ENCODE measurements at regions not wholly inside any gene's neighbourhood (a gene's known extent, or its start where the extent isn't known, plus 50 kb on each side); places are given as distances from the start of the nearest gene placed in this dataset.
A peak's percentile ranks its signal among the peaks of the same experiment; 100 is the strongest.

DNA sequence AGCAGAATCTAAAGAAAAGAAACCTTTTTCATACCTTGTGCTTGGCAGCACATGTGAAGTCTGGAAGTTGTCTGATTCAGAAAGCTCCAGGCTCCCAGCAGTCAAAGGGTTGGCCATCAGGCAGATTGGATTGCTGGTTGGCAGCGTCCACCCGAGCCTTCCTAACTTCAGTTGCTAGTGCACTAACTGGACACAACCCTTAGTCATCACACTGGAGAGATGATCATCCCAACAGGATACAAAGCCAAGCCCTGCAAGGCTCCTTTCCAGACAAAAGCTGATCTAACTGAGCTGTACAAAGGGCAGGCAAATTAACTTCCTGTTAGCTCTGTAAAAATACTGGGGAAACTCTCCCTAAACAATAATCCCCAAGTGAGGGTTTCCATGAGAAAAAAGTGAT is 185.6 kb downstream of the SNX18 start:
- WGBS, 4 donors = 0 to 20% (median 3%) methylated on average over 2 of the region's 2 CpGs
- ATAC-seq (peak; percentile 52 to 73 (median 59)), DNase-seq (peak in 3 of 5 donors; percentile 53 to 73 (median 65))
- Histone ChIP-seq H3K36me3 (no peaks in the 10 kb centered on the region), H3K27ac (peak overlapping the region in 7 of 12 donors; percentile 3 to 67 (median 31)), H3K9me3 (no peaks in the 10 kb centered on the region), H3K4me3 (no peak overlapping the region), H3K4me1 (peaks cover 0 to 58% (median 36%) of the 10 kb centered on the region in 12 donors), H3K27me3 (no peaks in the 10 kb centered on the region)
- no peak for TF ChIP-seq POLR2A (IDR thresholded peaks at IDR 0.05)
- TF ChIP-seq, protein P1, sequence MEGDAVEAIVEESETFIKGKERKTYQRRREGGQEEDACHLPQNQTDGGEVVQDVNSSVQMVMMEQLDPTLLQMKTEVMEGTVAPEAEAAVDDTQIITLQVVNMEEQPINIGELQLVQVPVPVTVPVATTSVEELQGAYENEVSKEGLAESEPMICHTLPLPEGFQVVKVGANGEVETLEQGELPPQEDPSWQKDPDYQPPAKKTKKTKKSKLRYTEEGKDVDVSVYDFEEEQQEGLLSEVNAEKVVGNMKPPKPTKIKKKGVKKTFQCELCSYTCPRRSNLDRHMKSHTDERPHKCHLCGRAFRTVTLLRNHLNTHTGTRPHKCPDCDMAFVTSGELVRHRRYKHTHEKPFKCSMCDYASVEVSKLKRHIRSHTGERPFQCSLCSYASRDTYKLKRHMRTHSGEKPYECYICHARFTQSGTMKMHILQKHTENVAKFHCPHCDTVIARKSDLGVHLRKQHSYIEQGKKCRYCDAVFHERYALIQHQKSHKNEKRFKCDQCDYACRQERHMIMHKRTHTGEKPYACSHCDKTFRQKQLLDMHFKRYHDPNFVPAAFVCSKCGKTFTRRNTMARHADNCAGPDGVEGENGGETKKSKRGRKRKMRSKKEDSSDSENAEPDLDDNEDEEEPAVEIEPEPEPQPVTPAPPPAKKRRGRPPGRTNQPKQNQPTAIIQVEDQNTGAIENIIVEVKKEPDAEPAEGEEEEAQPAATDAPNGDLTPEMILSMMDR (IDR thresholded peaks at IDR 0.05) = no peak
- intact Hi-C loops (cut with DNase I) = loop anchor here in 5 of 10 donors (5.0 to 10.0 kb wide), 4 partner anchors 46 to 186 kb away; partner anchors contain the start of gene SNX18 (in 1 of the 5)

DNA sequence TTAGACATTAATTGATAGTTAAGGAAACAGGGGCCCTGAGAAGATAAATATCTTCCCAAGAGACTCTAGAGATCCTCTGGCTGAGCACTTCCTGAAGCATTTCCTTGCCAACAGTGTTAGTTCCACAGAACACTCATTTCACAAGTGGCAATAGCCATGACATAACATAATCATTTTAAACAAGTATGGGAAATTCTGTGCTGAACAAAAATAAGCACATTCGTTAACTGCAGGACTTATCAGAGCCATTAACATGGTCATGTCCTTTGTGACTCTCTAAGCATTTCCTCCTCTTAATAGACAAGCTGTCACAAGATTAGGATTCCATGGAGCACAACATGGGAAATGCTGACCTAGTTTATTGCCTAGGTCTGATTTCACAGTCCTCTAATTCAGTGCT is 184.9 kb downstream of the SNX18 start:
- Histone ChIP-seq H3K27ac (peak overlapping the region in 5 of 12 donors; percentile 6 to 67 (median 40)), H3K27me3 (no peaks in the 10 kb centered on the region), H3K36me3 (no peaks in the 10 kb centered on the region), H3K4me1 (peaks cover 0 to 62% (median 36%) of the 10 kb centered on the region in 12 donors), H3K9me3 (no peaks in the 10 kb centered on the region), H3K4me3 (no peak overlapping the region)
- TF ChIP-seq POLR2A (IDR thresholded peaks at IDR 0.05) = no peak
- TF ChIP-seq, protein P1 (IDR thresholded peaks at IDR 0.05) = no peak
- intact Hi-C loops (cut with DNase I) = loop anchor here in 5 of 10 donors (5.0 to 10.0 kb wide), 4 partner anchors 45 to 185 kb away; partner anchors contain the start of gene SNX18 (in 1 of the 5)
- DNase-seq = no peak
- ATAC-seq = peak; percentile 39 to 63 (median 51)
- 3 to 13% (median 10%) methylated on average over 1 of the region's 1 CpG for WGBS, 4 donors

DNA sequence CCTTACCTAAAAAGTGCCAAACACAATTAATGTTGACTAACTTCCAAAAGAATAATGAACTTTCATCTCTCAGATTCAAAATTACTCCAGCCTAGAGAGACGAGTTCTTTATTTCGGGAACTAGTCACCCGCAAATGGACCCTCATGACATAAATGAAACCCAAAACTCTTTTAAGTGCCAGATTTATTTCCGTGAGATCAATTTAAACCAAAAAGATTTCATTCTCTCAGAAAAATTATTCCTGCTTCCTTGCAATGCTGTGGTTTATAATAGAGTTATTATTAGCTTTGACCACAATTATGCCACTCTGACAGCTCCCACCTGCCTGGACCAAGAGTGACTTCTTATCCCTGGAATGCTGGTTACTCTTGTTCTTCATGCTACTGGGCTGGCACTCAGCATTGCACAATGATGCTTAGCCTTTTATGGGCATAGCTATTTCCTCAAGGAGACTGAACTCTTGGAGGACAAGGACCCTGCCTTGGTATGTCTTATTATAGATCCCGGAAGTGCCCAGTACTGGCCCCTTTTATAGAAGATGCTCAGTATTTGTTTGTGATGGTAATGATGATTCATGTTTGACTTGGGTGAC is 183.5 kb downstream of the SNX18 start:
- H3K4me3 ChIP-seq = no peak overlapping the region
- TF ChIP-seq POLR2A (IDR thresholded peaks at IDR 0.05) = no peak
- TF ChIP-seq, protein P1 (IDR thresholded peaks at IDR 0.05) = no peak
- peak in 1 of 5 donors; percentile 54 for DNase-seq
- no peaks in the 10 kb centered on the region for H3K36me3 ChIP-seq
- intact Hi-C loops (cut with DNase I) = loop anchor here in 5 of 10 donors (5.0 to 10.0 kb wide), 4 partner anchors 44 to 184 kb away; partner anchors contain the start of gene SNX18 (in 1 of the 5)
- peak in 3 of 4 donors; percentile 42 to 67 (median 63) for ATAC-seq
- no peaks in the 10 kb centered on the region for H3K27me3 ChIP-seq
- peaks cover 0 to 61% (median 39%) of the 10 kb centered on the region in 12 donors for H3K4me1 ChIP-seq
- 79 to 90% (median 89%) methylated on average over 5 of the region's 5 CpGs for WGBS, 4 donors
- H3K9me3 ChIP-seq = no peaks in the 10 kb centered on the region
- H3K27ac ChIP-seq = peak overlapping the region in 1 of 12 donors; percentile 67

DNA sequence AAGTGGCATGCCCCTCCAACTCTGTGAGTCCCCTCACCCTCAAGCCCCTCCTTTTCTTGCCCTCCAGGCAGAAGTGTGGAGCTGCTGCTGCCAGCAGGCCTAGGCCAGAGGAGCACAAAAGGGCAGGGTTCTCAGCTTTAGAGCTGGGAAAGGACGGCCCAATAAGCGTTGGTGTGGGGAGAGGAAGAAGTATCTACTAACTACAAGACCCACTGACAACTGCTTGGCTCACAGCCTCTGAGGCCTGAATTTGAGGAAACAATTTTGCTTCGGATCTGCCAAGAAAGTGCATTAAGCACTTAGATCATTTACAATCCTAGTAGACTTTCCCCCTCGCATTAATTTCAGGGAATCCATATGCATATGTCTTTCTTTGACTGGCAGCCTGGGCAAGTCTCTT is 179.4 kb downstream of the SNX18 start:
- Histone ChIP-seq H3K9me3 (no peaks in the 10 kb centered on the region), H3K27ac (peak overlapping the region in 2 of 12 donors; percentile 11 to 45), H3K4me3 (no peak overlapping the region), H3K36me3 (no peaks in the 10 kb centered on the region), H3K4me1 (peaks cover 0 to 44% (median 18%) of the 10 kb centered on the region in 12 donors), H3K27me3 (no peaks in the 10 kb centered on the region)
- TF ChIP-seq, protein P1 (IDR thresholded peaks at IDR 0.05) = no peak
- no peak for TF ChIP-seq POLR2A (IDR thresholded peaks at IDR 0.05)
- DNase-seq (peak in 1 of 5 donors; percentile 46), ATAC-seq (peak in 2 of 4 donors; percentile 19 to 35)
- WGBS, 4 donors = 36 to 58% (median 39%) methylated on average over 4 of the region's 4 CpGs
- intact Hi-C loops (cut with DNase I) = no loop called here
